ENCODE measurements at regions not wholly inside any gene's neighbourhood (a gene's known extent, or its start where the extent isn't known, plus 50 kb on each side); places are given as distances from the start of the nearest gene placed in this dataset.
A peak's percentile ranks its signal among the peaks of the same experiment; 100 is the strongest.

DNA sequence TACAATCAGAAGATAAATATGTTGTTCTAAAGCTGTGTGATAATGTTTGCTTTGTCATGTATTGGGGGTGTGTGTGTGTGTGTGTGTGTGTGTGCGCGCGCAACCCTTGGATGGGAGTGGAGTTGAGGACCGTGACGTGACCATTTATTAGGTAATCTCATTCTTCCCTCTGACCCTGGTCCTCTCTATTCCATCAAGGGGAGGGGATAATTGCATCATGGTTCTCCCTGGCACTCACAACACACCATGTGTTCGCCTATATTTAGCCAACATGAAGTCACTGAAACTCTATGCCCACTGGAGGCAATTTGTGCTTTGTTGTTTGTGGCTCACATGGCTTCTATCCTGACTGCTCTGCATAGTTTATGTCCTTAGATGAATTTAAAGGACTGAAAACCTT lies 79.8 kb upstream of the LRPPRC start:
- H3K4me3 ChIP-seq, result no peak overlapping the region
- H3K27ac ChIP-seq, result no peak overlapping the region
- ChIA-PET CTCF (interaction anchor here (5.0 kb wide), 1 partner anchor 12 kb away, joined by 36 read pairs; no protein-coding TSS in a partner anchor), POLR2A (no interaction called here)
- ATAC-seq, result peak in 1 of 2 experiments; percentile 24; a peak in 2 of 6 replicates
- H3K4me2 ChIP-seq, result no peak overlapping the region
- no peaks in the 10 kb centered on the region for H3K4me1 ChIP-seq
- peak in 1 of 2 experiments; percentile 38 for DNase-seq (ENCODE audit: low read depth in 1 of 2, low spot score in 1 of 2)
- 90% methylated on average over 6 of the region's 6 CpGs for WGBS (ENCODE audit: missing lambda C conversion rate)
- no peak for FAIRE-seq
- TF ChIP-seq MAFK (IDR thresholded peaks at IDR 0.05; ENCODE audit: partially characterized antibody), result no peak
- TF ChIP-seq ESRRA (IDR thresholded peaks at IDR 0.05; ENCODE audit: borderline replicate concordance, low read length), result no peak
- TF ChIP-seq CHD4 (IDR thresholded peaks at IDR 0.05; ENCODE audit: borderline replicate concordance), result no peak
- TF ChIP-seq NFE2L2 (conservative IDR thresholded peaks at IDR 0.05; ENCODE audit: low read length), result no peak
- no peak for TF ChIP-seq RARB (CRISPR knock-in tag; IDR thresholded peaks at IDR 0.05)
- TF ChIP-seq POLR2A (IDR thresholded peaks at IDR 0.05; ENCODE audit: low read length), result no peak
- TF ChIP-seq MYC (IDR thresholded peaks at IDR 0.05; ENCODE audit: borderline replicate concordance, low read length), result no peak
- no peak for TF ChIP-seq CEBPB (IDR thresholded peaks at IDR 0.05)
- no peak for TF ChIP-seq TFCP2L1 (CRISPR knock-in tag; IDR thresholded peaks at IDR 0.05)
- no peak for TF ChIP-seq FOSL2 (IDR thresholded peaks at IDR 0.05)
- no peak for TF ChIP-seq FOSL2 (CRISPR knock-in tag; IDR thresholded peaks at IDR 0.05)
- TF ChIP-seq JUNB (IDR thresholded peaks at IDR 0.05), result no peak
- TF ChIP-seq SREBF2 (IDR thresholded peaks at IDR 0.05), result no peak
- no peak for TF ChIP-seq KDM1A (IDR thresholded peaks at IDR 0.05; ENCODE audit: low read depth)
- no peak for TF ChIP-seq BHLHE40 (IDR thresholded peaks at IDR 0.05; ENCODE audit: low read depth, low read length)
- TF ChIP-seq, protein P1, sequence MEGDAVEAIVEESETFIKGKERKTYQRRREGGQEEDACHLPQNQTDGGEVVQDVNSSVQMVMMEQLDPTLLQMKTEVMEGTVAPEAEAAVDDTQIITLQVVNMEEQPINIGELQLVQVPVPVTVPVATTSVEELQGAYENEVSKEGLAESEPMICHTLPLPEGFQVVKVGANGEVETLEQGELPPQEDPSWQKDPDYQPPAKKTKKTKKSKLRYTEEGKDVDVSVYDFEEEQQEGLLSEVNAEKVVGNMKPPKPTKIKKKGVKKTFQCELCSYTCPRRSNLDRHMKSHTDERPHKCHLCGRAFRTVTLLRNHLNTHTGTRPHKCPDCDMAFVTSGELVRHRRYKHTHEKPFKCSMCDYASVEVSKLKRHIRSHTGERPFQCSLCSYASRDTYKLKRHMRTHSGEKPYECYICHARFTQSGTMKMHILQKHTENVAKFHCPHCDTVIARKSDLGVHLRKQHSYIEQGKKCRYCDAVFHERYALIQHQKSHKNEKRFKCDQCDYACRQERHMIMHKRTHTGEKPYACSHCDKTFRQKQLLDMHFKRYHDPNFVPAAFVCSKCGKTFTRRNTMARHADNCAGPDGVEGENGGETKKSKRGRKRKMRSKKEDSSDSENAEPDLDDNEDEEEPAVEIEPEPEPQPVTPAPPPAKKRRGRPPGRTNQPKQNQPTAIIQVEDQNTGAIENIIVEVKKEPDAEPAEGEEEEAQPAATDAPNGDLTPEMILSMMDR (IDR thresholded peaks at IDR 0.05), result no peak
- no peak for TF ChIP-seq KDM5A (IDR thresholded peaks at IDR 0.05)
- TF ChIP-seq TP53 (CRISPR knock-in tag; IDR thresholded peaks at IDR 0.05), result no peak
- TF ChIP-seq, protein P2, sequence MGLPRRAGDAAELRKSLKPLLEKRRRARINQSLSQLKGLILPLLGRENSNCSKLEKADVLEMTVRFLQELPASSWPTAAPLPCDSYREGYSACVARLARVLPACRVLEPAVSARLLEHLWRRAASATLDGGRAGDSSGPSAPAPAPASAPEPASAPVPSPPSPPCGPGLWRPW (IDR thresholded peaks at IDR 0.05), result no peak
- H3K9me3 ChIP-seq, result no peaks in the 10 kb centered on the region

DNA sequence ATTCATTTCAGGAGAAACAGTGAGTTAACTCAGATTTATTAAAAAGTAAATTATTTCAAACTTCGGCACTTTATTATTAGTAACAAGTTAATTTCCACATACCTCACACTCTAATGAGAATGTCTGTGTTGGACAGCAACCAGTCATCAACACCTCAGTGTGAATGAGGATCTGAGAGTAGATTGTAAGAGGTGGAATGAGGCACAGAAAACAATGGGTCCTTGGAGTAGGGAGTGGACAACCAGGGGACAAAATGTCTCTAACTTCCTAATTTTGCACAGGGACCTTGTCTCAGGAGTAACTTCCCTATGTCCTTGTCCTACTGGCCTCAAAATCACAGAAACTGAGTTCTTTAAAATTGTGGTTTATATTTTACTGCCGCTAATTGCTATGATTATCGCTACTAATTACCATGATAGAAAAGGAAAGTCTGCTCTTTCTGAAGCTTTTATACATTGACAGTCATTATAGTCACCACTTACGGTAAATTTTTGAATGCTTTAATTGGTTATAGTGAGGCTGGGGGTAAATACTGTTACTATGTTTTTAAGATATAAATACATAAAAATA lies 82.2 kb upstream of the LRPPRC start:
- CTCF ChIA-PET, result interaction anchor here (0.6 to 5.0 kb wide), 3 partner anchors 9 to 733 kb away, joined by 3 to 36 read pairs (median 6); no protein-coding TSS in a partner anchor
- Histone ChIP-seq H3K27ac (no peak overlapping the region), H3K4me3 (no peak overlapping the region), H3K4me2 (no peak overlapping the region), H3K9me3 (no peaks in the 10 kb centered on the region), H3K4me1 (no peaks in the 10 kb centered on the region)
- DNase-seq (ENCODE audit: low read depth in 1 of 2, low spot score in 1 of 2), result no peak
- no peak for FAIRE-seq
- WGBS (ENCODE audit: missing lambda C conversion rate), result 75% methylated on average over 4 of the region's 4 CpGs
- no peak for ATAC-seq
- POLR2A ChIA-PET, result interaction anchor here (0.6 kb wide), 1 partner anchor 360 kb away, joined by 4 read pairs; no protein-coding TSS in a partner anchor
- no peak for TF ChIP-seq NPAS2 (CRISPR knock-in tag; IDR thresholded peaks at IDR 0.05; ENCODE audit: borderline replicate concordance)
- no peak for TF ChIP-seq NR3C1 (IDR thresholded peaks at IDR 0.05)
- no peak for TF ChIP-seq ZSCAN20 (CRISPR knock-in tag; IDR thresholded peaks at IDR 0.05)
- no peak for TF ChIP-seq RNF2 (IDR thresholded peaks at IDR 0.05; ENCODE audit: borderline replicate concordance, low read depth)
- TF ChIP-seq ZC3H11A (IDR thresholded peaks at IDR 0.05), result no peak
- TF ChIP-seq, protein P3, sequence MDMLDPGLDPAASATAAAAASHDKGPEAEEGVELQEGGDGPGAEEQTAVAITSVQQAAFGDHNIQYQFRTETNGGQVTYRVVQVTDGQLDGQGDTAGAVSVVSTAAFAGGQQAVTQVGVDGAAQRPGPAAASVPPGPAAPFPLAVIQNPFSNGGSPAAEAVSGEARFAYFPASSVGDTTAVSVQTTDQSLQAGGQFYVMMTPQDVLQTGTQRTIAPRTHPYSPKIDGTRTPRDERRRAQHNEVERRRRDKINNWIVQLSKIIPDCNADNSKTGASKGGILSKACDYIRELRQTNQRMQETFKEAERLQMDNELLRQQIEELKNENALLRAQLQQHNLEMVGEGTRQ (IDR thresholded peaks at IDR 0.05), result no peak
- TF ChIP-seq EP300 (IDR thresholded peaks at IDR 0.05), result no peak
- no peak for TF ChIP-seq EHF (CRISPR knock-in tag; IDR thresholded peaks at IDR 0.05)
- TF ChIP-seq HOXB13 (CRISPR knock-in tag; IDR thresholded peaks at IDR 0.05; ENCODE audit: low read depth), result no peak
- TF ChIP-seq HDAC2 (IDR thresholded peaks at IDR 0.05), result no peak
- no peak for TF ChIP-seq MAFK (IDR thresholded peaks at IDR 0.05; ENCODE audit: partially characterized antibody)
- no peak for TF ChIP-seq MYC (IDR thresholded peaks at IDR 0.05; ENCODE audit: borderline replicate concordance, low read length)
- TF ChIP-seq GATA3 (IDR thresholded peaks at IDR 0.05; ENCODE audit: borderline replicate concordance), result no peak
- TF ChIP-seq FOSB (CRISPR knock-in tag; IDR thresholded peaks at IDR 0.05), result no peak
- TF ChIP-seq BHLHE40 (IDR thresholded peaks at IDR 0.05; ENCODE audit: low read depth, low read length), result no peak
- no peak for TF ChIP-seq ESRRA (IDR thresholded peaks at IDR 0.05; ENCODE audit: borderline replicate concordance, low read length)
- TF ChIP-seq, protein P4, sequence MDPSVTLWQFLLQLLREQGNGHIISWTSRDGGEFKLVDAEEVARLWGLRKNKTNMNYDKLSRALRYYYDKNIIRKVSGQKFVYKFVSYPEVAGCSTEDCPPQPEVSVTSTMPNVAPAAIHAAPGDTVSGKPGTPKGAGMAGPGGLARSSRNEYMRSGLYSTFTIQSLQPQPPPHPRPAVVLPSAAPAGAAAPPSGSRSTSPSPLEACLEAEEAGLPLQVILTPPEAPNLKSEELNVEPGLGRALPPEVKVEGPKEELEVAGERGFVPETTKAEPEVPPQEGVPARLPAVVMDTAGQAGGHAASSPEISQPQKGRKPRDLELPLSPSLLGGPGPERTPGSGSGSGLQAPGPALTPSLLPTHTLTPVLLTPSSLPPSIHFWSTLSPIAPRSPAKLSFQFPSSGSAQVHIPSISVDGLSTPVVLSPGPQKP (IDR thresholded peaks at IDR 0.05; ENCODE audit: low read depth, low read length), result no peak
